PC-9 (cell line): ENCODE measurements at regions not wholly inside any gene's neighbourhood (a gene's known extent, or its start where the extent isn't known, plus 50 kb on each side); places are given as distances from the start of the nearest gene placed in this dataset.

ENCODE experiments used
- CTCF ChIP-seq: fragments of 200-600 bp; sonication (generic); conservative IDR thresholded peaks from 2 replicates; pipeline ENCODE4 v1.6.1; 2017; ENCODE audit warnings: mixed run types, antibody characterized with exemption, mild to moderate bottlenecking, moderate library complexity
- EZH2 ChIP-seq: fragments of 200-600 bp; sonication (generic); IDR thresholded peaks from 2 replicates; pipeline ENCODE4 v1.8.0; 2017; ENCODE audit warnings: antibody characterized with exemption, low read depth

DNA sequence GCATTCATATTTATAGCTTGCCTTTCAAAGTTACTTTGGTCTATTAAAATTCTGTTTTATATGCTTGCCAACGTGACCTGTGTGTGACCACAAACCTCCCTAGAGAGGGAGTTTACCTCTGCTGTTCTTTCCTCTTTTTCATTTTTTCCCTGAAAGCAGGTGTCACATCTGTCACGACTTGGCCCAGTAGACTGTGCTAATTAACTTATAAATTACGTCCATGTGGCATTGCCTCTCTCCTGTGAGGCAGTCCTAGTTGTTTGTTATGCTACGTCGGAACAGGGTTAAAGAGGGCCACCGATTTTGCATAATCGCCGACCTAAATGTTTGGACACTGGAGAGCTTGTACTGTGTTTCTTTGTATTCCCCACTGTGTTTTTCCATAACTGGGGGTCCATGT lies 343.9 kb upstream of the FLRT2 start:
- TF ChIP-seq CTCF (no peak), EZH2 (no peak)
